Tibial nerve (tissue), 4 donors: ENCODE measurements at regions not wholly inside any gene's neighbourhood (a gene's known extent, or its start where the extent isn't known, plus 50 kb on each side); places are given as distances from the start of the nearest gene placed in this dataset.

Experiments used
- CTCF ChIP-seq, 5 experiments: fragments of 200-600 bp in 3 of 5; fragments of 450-650 bp in 2 of 5; sonication (generic) in 3 of 5; IDR thresholded peaks; one replicate each; pipeline ENCODE4 v1.5.1; 2016 to 2019; ENCODE audit warnings: antibody characterized with exemption in 5 of 5, mild to moderate bottlenecking in 3 of 5, moderate library complexity in 2 of 5
- EP300 ChIP-seq, 2 donors: sonication (generic); formaldehyde crosslinking; IDR thresholded peaks; one replicate each; pipeline ENCODE4 v1.6.1; 2017; ENCODE audit warnings: antibody characterized with exemption in 2 of 2, mild to moderate bottlenecking in 1 of 2
- POLR2A ChIP-seq, 2 donors: fragments of 450-650 bp; IDR thresholded peaks; one replicate each; pipeline ENCODE4 v1.6.1; 2017; ENCODE audit warnings: antibody characterized with exemption in 2 of 2, mild to moderate bottlenecking in 2 of 2, moderate library complexity in 2 of 2

- TF ChIP-seq CTCF (IDR thresholded peaks at IDR 0.05) (no peak), POLR2A (IDR thresholded peaks at IDR 0.05) (no peak), EP300 (IDR thresholded peaks at IDR 0.05) (no peak)
Measured at GRCh38 chr3:3634326-3634725, 164.9 kb upstream of the LRRN1 start.
